HG02610 (cell line): ENCODE measurements at regions not wholly inside any gene's neighbourhood (a gene's known extent, or its start where the extent isn't known, plus 50 kb on each side); places are given as distances from the start of the nearest gene placed in this dataset.
A peak's percentile ranks its signal among the peaks of the same experiment; 100 is the strongest.
"Not testable (repeated sequence)": the region's sequence is repeated elsewhere in the genome, so short reads cannot be mapped to it uniquely, and the experiment has no call there.

Experiments used
- ATAC-seq: cut with Tn5 transposase; IDR thresholded peaks from one replicate; pipeline ENCODE4 v1.9.1; 2021; ENCODE audit warnings: mild to moderate bottlenecking, moderate library complexity; ENCODE audit not compliant: unreplicated experiment

DNA sequence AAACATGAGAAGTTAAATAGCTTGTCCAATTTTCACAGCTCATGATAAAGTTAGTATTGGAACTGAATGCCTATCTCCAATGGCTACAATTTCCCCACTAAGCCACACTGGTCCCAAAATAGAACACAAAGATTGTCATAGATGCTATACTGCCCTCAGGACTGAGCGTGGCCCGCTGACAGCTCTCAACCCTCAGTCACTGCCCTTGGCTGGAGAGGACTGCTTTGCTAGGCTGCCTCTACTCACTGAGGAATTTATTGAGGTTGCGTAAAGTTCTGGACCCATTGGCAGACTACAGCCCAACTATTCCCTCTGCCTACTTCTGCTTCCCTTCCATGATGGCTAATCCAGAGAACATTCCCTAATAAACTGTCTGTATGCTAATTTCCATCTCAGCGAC is 165.5 kb upstream of the BET1 start:
- no peak for ATAC-seq

- peak; percentile 97 for ATAC-seq
Measured at GRCh38 chr7:94170836-94171235, 166.7 kb upstream of the BET1 start.

- ATAC-seq: no peak
Measured at GRCh38 chr7:94173436-94173835, 169.3 kb upstream of the BET1 start.

DNA sequence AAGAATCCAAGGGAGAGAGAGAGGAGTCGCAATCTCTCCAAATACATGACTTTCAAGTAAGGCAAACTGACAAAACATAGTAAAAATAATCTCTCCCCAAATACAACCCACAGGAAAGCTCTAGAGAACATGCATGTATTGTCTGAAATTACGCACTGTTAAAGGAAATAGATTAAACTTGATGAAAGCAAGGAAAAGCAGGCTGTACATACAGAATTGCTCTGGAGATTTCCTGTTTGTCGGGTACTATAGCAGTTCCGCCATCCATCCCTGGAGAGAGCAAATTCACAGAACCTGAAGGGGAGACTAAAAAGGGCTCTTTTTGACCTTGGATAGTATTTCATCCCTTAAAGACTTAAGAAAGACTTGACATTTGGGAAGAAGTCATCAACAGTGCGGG is 170.2 kb upstream of the BET1 start:
- ATAC-seq: no peak

- no peak for ATAC-seq
Measured at GRCh38 chr7:94174956-94175355, 170.8 kb upstream of the BET1 start.

DNA sequence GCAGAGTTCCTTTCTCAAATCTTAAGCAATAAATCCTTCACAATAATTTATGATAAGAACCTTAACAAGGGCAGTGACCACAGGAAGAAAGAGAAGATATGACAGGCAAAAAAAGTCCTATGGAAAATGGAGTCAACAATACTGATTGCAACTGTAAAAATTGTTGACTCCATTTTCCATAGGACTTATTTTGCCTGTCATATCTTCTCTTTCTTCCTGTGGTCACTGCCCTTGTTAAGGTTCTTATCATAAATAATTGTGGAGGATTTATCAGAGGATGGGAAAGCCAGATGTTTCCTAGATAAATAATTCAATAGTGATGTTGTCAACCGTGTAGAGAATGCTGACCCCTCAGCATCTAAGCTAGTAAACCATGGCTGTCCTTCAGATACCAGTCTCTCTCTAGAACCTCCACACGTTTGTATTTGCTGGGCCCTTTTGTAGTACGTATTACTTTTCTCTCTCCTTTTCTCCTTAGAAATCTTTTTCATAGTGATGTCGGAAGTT is 172.6 kb upstream of the BET1 start:
- ATAC-seq: no peak

- no peak for ATAC-seq
Measured at GRCh38 chr7:94177441-94177840, 173.3 kb upstream of the BET1 start.

GRCh38 chr7:94178230-94178629 is 174.1 kb upstream of the BET1 start:
- ATAC-seq: peak; percentile 97

DNA sequence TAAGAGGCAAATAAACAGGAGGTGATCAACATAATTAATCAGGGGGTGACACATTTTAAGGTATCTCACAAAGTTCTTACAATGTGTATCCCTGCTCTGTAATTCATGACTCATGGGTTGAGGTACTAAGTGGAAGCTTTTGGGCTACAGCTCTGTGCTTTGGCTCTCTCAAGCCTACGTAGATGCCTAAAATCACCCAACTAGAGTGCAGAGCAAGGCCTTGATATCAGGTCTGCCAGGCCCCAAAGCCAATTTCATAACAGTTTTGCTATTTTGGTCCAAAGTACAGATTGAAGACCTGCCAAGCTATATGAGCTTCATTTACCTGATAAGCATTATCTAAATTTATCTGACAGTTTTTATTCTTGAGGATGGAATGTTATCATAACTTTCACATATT is 175.3 kb upstream of the BET1 start:
- no peak for ATAC-seq

DNA sequence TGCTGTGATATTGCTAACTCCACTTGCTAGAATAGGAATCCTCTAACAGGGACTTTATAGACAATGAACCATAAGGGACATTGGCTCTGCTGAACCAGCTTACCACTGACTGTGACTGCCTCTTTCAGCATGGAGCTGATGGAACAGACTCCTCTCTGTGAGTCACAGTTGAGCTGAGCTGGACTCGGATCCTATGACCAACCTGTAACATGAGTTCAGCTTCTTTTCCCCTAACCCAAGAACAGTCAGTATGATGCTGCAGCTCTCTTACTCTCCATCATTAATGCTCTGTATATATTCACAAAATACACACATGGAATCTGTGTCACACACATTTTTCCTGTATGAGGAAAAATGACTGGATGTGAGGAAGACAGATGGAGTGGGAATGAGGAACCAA is 177.9 kb upstream of the BET1 start:
- ATAC-seq: no peak

DNA sequence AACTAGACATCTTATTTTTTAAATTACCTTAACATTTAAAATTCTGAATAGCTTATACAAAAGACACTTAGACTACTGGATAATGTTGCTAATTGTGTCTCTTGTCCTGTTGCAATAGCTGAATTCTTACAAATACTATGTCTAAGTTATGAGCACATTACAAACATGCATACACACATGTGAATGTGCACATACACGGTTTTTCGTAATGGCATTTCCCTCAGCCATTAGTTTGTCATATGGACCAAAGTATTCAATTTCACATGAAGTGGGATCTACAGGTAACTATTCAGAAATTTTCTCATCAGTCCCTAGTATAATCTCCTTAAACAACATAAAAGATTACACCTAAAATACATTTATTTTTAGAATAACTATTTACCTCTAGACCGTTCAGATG is 178.6 kb upstream of the BET1 start:
- no peak for ATAC-seq

DNA sequence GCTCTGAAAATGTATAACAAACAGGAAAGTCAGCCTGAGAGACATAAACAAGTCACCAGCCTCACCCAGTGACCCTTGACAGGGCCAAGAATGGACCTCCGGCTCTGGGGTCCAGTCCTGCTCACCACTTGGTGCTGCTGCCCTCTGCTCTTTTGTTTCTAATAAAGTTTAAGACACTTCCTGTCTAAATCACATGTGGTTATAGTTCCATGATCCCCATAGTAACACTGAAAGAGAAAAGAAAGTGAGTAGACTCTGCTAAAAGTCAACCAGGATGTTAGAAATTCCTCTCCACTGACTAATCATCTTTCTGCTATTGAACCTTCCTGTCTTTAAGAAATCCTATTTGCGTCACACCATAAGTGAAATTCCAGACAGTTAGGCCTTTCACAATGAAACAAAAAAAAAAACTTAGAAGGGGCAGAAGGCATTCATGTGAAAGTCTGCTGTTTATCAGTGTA is 179.2 kb upstream of the BET1 start:
- peak; percentile 42 for ATAC-seq

DNA sequence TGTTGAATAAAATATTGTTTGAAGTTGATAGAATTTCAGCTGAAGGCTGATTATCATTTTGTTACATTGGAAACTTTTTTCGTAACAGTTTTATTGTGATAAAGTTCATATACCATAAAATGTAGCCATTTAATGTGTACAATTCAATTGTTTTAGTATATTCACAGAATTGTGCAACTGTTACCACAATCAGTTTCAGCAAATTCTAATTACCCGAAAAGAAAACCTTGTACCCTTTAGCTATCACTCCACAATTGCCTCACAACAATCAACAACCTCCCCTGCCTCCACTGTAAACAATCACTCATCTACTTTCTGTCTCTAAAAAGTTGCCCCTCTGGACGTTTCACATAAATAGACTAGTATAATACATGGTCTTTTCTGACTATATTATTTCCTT is 179.7 kb upstream of the BET1 start:
- no peak for ATAC-seq

DNA sequence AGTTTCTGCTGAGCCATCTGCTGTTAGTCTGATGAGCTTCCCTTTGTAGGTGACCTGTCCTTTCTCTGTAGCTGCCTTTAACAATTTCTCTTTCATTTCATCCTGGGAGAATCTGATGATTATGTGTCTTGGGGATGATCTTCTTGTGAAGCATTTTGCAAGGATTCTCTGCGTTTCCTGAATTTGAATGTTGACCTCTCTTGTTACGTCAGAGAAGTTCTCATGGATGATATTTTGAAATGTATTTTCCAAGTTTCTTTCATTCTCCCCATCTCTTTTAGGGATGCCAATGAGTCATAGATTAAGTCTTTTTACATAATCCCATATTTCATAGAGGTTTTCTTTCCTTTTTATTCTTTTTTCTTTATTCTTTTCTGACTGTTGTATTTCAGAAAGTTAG is 184.2 kb upstream of the BET1 start:
- no peak for ATAC-seq

DNA sequence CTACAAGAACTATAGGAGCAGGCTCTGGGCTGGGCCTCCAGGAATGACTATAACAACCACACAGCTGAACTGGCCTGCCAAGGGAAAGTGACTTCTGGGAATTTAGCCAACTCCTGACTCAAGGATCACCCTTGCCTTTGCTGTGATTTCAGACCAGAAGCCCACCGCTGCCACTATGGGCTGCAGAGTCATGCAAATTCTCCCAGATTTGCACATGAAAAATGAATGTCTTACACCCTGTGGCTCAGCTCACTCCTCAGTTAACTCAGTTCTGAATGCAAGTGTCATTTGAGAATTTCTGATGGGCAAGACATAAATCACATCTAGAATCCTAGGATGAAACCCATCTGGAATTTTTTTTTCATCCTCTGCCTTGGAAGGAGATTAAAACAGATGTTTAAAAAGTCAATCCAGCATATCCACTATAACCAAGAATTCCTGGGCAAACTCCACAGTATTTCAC is 186.5 kb upstream of the BET1 start:
- ATAC-seq: no peak

DNA sequence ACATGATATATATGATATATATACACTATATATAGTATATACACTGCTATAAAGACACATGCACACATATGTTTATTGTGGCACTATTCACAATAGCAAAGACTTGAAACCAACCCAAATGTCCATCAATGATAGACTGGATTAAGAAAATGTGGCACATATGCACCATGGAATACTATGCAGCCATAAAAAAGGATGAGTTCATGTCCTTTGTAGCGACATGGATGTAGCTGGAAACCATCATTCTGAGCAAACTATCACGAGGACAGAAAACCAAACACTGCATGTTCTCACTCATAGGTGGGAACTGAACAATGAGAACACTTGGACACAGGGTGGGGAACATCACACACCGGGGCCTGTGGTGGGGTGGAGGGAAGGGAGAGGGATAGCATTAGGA is 190.3 kb upstream of the BET1 start:
- ATAC-seq: not testable (repeated sequence)

- ATAC-seq: no peak
Measured at GRCh38 chr7:94195201-94195600, 191.0 kb upstream of the BET1 start.

GRCh38 chr7:94195813-94196212 is 191.7 kb upstream of the BET1 start:
- no peak for ATAC-seq

- no peak for ATAC-seq
Measured at GRCh38 chr7:94205529-94205928, 189.2 kb upstream of the COL1A2 start.

DNA sequence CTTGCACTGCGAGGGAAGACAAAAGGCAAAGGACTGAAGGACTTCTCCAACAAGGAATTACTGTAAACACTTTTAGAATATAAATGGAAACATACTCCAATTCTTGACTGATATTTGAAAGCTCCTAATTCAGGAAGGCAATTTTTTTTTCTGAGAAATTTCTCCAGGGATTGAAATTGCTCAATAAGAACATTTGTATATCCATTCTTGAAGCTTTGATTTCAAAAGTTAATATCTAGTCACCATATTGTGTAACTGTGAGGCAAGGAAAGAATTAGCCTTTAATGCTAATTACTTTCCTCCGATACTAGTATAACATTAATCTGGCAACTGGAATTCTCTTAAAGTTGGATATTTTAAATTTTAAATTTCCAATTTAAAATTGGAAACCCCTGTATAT is 188.4 kb upstream of the COL1A2 start:
- no peak for ATAC-seq

DNA sequence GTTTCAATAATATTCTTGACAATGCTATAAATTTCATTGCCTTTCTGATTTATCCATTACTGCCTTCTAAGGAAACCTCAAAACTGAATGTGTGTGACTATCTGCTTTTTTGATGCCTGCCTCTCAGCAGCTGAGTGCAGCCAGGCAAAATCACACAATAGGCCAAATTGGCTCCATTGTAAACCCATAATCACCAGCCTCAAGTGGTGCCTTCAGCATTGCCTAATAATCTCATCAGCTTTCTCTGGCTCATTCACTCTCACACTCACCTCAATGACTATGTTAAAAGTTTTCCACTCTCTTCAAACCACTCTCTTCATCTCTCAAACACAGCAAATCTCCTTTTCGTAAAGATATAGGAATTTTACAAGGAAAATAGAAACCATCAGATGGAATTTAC is 182.5 kb upstream of the COL1A2 start:
- no peak for ATAC-seq

DNA sequence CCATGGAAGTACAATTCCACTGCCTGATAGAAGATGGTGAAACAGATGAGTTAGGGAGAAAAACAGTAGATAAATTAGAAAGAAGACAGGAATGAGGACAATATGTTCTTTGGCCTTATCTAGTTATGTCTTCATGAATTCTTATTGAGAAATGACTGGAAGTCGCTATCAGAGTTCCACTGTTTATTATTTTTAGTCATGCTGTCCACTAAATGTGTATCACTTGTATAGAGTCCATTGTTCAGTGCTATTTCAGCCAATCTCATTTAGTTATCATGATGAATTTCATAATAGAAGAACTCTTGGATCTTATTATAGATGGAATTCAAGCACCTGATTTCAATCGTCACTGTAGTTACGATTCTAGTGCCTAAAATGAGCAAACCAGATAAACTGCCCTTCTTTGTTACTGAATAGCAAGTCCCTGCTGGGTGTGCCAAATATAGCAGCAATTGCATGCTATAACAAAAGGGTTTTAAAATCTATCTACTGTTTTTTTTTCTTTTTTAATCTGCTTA is 177.7 kb upstream of the COL1A2 start:
- no peak for ATAC-seq

DNA sequence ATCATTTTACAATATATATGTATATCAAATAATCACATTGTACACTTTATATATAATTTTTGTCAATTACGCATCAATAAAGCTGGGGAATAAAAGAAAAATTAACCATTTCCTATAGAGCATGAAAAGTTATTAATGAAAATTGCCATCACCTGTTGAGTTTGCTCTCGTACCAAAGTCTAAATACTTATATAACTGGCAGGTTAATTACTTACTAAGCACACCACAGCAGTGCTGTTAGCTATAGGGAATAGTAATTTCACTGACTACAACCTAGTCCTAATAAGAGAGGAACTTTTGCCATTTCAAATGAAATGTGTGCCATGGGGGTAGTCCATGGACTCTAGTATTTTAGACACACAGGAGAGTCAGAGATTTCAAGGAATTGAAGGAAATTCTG is 176.9 kb upstream of the COL1A2 start:
- ATAC-seq: no peak
